Right lobe of liver (tissue), 4 donors: ENCODE measurements at regions not wholly inside any gene's neighbourhood (a gene's known extent, or its start where the extent isn't known, plus 50 kb on each side); places are given as distances from the start of the nearest gene placed in this dataset.

Experiments
- POLR2A ChIP-seq: fragments of 450-650 bp; IDR thresholded peaks from one replicate; pipeline ENCODE4 v1.6.1; 2017; ENCODE audit warnings: antibody characterized with exemption, mild to moderate bottlenecking
- TF ChIP-seq, protein P1 (sequence below), 4 donors: fragments of 200-600 bp in 3 of 4; fragments of 450-650 bp in 1 of 4; IDR thresholded peaks; one replicate each; pipeline versions ENCODE4 v1.5.1 to v1.8.0; 2016 to 2022; ENCODE audit warnings: antibody characterized with exemption in 4 of 4, mild to moderate bottlenecking in 2 of 4
- donor health status: DM: no; HTN: no; CAD: no.
- donor health status: DM: no; HTN: no; CAD: no.
- donor health status: DM: no; HTN: yes; CAD: no.

- TF ChIP-seq, protein P1, sequence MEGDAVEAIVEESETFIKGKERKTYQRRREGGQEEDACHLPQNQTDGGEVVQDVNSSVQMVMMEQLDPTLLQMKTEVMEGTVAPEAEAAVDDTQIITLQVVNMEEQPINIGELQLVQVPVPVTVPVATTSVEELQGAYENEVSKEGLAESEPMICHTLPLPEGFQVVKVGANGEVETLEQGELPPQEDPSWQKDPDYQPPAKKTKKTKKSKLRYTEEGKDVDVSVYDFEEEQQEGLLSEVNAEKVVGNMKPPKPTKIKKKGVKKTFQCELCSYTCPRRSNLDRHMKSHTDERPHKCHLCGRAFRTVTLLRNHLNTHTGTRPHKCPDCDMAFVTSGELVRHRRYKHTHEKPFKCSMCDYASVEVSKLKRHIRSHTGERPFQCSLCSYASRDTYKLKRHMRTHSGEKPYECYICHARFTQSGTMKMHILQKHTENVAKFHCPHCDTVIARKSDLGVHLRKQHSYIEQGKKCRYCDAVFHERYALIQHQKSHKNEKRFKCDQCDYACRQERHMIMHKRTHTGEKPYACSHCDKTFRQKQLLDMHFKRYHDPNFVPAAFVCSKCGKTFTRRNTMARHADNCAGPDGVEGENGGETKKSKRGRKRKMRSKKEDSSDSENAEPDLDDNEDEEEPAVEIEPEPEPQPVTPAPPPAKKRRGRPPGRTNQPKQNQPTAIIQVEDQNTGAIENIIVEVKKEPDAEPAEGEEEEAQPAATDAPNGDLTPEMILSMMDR (IDR thresholded peaks at IDR 0.05) = no peak
- TF ChIP-seq POLR2A = no peak
Measured at GRCh38 chr4:57766341-57766740, 656.2 kb upstream of the IGFBP7 start.
